Suprapubic skin (tissue), 4 donors: ENCODE measurements at regions not wholly inside any gene's neighbourhood (a gene's known extent, or its start where the extent isn't known, plus 50 kb on each side); places are given as distances from the start of the nearest gene placed in this dataset.

Experiments
- DNase-seq, 2 donors: peaks; one replicate each; pipeline ENCODE4 v3.0.0-alpha.2; 2019; ENCODE audit warnings: low spot score in 2 of 2
- H3K27ac ChIP-seq: fragments of 200-600 bp; sonication (generic); one replicate; pipeline ENCODE4 v1.5.1; 2019
- H3K27me3 ChIP-seq: fragments of 200-600 bp; sonication (generic); one replicate; pipeline ENCODE4 v1.5.1; 2019
- H3K36me3 ChIP-seq: fragments of 200-600 bp; sonication (generic); one replicate; pipeline ENCODE4 v1.5.1; 2019
- H3K4me1 ChIP-seq: fragments of 200-600 bp; sonication (generic); one replicate; pipeline ENCODE4 v1.5.1; 2019
- H3K4me3 ChIP-seq: fragments of 200-600 bp; sonication (generic); one replicate; pipeline ENCODE4 v1.5.1; 2019; ENCODE audit warnings: mild to moderate bottlenecking
- H3K9me3 ChIP-seq: fragments of 200-600 bp; sonication (generic); one replicate; pipeline ENCODE4 v1.5.1; 2019
- EP300 ChIP-seq: sonication (generic); formaldehyde crosslinking; IDR thresholded peaks from one replicate; pipeline ENCODE4 v1.6.1; 2017; ENCODE audit warnings: antibody characterized with exemption
- POLR2A ChIP-seq, 2 donors: fragments of 450-650 bp; IDR thresholded peaks; one replicate each; pipeline ENCODE4 v1.6.1; 2017; ENCODE audit warnings: antibody characterized with exemption in 2 of 2, mild to moderate bottlenecking in 2 of 2, moderate library complexity in 2 of 2
- POLR2AphosphoS5 ChIP-seq, 3 donors: sonication (generic); formaldehyde crosslinking; IDR thresholded peaks; one replicate each; pipeline ENCODE4 v1.6.1; 2017; ENCODE audit warnings: antibody characterized with exemption in 3 of 3
- WGBS: methylation state at CpG from one replicate; pipeline ENCODE4 v1.1.5; 2018; 5-methylcytosine and 5-hydroxymethylcytosine counted together
- TF ChIP-seq, protein P1 (sequence below), 2 donors: fragments of 200-600 bp in 1 of 2; fragments of 450-650 bp in 1 of 2; sonication (generic) in 1 of 2; IDR thresholded peaks; one replicate each; pipeline ENCODE4 v1.5.1; 2016 to 2019; ENCODE audit warnings: antibody characterized with exemption in 2 of 2, mild to moderate bottlenecking in 1 of 2, moderate library complexity in 1 of 2

DNA sequence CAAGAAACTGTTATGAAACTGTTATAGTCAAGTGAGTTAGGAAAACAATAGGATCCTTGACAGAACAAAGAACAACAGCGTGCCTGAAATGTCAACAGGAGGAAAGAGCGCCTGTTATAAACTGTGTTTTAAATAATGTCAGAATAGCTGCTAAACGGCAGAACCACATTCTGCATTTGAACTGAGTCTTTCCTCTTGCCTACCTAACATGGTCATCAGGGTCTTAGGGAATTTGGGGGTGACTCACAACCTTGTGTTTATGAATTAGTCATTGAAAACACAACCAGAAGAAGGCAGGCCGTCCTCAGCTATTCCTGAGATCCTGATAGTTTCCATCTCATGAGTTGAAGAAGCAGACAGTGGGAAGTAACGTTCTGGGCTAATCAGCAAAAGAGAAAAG, 222.0 kb upstream of the FN1 start:
- no peaks in the 10 kb centered on the region for H3K27me3 ChIP-seq
- TF ChIP-seq POLR2AphosphoS5 (IDR thresholded peaks at IDR 0.05) (no peak), POLR2A (IDR thresholded peaks at IDR 0.05) (no peak), EP300 (no peak)
- TF ChIP-seq, protein P1, sequence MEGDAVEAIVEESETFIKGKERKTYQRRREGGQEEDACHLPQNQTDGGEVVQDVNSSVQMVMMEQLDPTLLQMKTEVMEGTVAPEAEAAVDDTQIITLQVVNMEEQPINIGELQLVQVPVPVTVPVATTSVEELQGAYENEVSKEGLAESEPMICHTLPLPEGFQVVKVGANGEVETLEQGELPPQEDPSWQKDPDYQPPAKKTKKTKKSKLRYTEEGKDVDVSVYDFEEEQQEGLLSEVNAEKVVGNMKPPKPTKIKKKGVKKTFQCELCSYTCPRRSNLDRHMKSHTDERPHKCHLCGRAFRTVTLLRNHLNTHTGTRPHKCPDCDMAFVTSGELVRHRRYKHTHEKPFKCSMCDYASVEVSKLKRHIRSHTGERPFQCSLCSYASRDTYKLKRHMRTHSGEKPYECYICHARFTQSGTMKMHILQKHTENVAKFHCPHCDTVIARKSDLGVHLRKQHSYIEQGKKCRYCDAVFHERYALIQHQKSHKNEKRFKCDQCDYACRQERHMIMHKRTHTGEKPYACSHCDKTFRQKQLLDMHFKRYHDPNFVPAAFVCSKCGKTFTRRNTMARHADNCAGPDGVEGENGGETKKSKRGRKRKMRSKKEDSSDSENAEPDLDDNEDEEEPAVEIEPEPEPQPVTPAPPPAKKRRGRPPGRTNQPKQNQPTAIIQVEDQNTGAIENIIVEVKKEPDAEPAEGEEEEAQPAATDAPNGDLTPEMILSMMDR (IDR thresholded peaks at IDR 0.05): no peak
- DNase-seq: no peak
- no peaks in the 10 kb centered on the region for H3K9me3 ChIP-seq
- no peak overlapping the region for H3K4me3 ChIP-seq
- no peak overlapping the region for H3K27ac ChIP-seq
- 73% methylated on average over 5 of the region's 5 CpGs for WGBS
- no peaks in the 10 kb centered on the region for H3K4me1 ChIP-seq
- no peaks in the 10 kb centered on the region for H3K36me3 ChIP-seq

DNA sequence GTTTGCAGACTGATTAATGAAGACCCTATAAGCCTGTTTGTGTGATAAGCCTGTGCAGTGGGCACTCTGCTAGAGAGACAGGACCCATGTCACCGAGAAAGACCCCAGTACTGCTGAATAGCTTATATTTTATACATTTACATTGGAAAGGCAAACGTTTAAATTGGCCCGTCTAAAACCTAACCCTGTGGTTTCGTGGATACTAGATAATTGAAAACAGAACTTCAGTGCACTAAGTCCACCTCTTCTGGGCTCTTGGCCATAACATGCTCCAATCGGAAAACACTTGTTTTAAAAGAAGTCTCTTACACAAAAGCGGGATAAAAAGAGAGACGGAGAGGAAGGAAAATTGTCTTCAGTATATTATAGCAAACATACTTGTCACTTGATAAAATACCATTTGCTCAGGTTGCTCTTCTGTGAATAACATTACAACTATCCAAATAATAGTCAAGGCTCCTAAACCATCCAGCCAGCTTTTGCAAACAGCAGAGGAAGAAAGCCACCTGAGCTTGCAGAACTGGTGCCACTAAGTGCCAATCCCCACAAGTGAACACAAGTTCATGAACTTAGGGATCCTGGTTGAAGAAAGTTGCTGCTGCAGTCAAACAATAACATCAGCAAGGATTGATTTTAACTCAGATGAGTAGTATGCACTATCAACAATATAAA, 218.4 kb upstream of the FN1 start:
- H3K27ac ChIP-seq: no peak overlapping the region
- no peaks in the 10 kb centered on the region for H3K4me1 ChIP-seq
- H3K9me3 ChIP-seq: no peaks in the 10 kb centered on the region
- no peaks in the 10 kb centered on the region for H3K27me3 ChIP-seq
- no peak for DNase-seq
- no peak overlapping the region for H3K4me3 ChIP-seq
- 64% methylated on average over 7 of the region's 7 CpGs for WGBS
- TF ChIP-seq EP300: no peak
- TF ChIP-seq, protein P1 (IDR thresholded peaks at IDR 0.05): no peak
- TF ChIP-seq POLR2A (IDR thresholded peaks at IDR 0.05): no peak
- no peak for TF ChIP-seq POLR2AphosphoS5 (IDR thresholded peaks at IDR 0.05)
- no peaks in the 10 kb centered on the region for H3K36me3 ChIP-seq

DNA sequence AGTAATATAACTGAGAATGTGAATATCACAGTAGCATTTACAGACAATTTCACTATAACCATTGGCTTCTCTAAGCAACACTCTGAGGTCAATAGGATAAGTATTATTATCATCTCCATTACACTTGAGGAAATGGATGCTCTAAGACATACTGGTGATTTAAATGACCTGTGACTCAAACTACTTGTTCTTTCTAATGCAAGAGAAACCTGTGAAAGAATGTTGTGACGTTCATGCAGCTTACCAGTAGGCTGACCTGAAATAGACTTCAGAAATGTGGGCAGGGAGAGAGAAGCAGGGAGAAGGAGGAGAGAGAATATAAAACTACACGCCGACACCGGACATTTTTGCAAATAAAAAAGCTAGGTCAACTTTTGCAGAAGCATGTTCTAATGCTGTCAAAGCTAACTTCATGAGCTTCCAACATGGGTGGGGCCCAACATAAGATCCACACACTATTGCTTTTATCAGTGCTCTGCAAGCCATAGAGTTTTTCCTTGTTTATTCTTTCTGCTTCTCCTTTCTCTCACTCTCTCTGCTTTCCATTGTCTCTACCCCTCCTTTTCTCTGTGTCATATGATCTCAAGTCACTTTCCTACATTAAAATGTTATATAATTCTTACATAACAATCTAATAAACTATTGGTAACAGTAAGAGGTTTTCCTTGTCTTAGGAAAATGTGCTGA, 217.6 kb upstream of the FN1 start:
- 51% methylated on average over 4 of the region's 4 CpGs for WGBS
- no peak overlapping the region for H3K27ac ChIP-seq
- no peak for TF ChIP-seq POLR2A (IDR thresholded peaks at IDR 0.05)
- TF ChIP-seq, protein P1 (IDR thresholded peaks at IDR 0.05): no peak
- TF ChIP-seq EP300: no peak

DNA sequence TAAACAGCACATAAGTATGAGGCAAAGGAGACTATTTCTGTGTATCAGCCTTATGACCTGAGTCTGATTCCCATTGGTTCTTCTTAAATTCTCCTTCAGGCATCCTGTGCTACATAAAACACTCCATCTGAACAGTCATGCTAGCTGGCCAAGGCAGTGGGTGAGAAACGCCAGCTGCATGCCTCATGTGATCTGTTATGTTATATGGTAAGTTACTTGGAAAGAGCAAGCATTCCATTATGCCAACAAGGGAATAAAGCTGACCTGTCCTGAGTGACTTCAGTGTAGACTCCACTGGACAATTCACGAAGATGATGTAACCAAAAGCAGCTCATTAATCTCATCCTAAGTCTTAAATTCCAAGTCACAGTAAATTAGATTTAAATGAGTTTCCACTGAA, 216.5 kb upstream of the FN1 start:
- Histone ChIP-seq H3K36me3 (no peaks in the 10 kb centered on the region), H3K27ac (no peak overlapping the region), H3K27me3 (no peaks in the 10 kb centered on the region), H3K4me3 (no peak overlapping the region), H3K4me1 (no peaks in the 10 kb centered on the region), H3K9me3 (no peaks in the 10 kb centered on the region)
- 76% methylated on average over 2 of the region's 2 CpGs for WGBS
- TF ChIP-seq POLR2A (IDR thresholded peaks at IDR 0.05): no peak
- no peak for TF ChIP-seq EP300
- TF ChIP-seq, protein P1 (IDR thresholded peaks at IDR 0.05): no peak
- no peak for TF ChIP-seq POLR2AphosphoS5 (IDR thresholded peaks at IDR 0.05)
- DNase-seq: no peak

More for the DNA sequence above, 217.6 kb upstream of the FN1 start:
- no peak for DNase-seq
- no peaks in the 10 kb centered on the region for H3K36me3 ChIP-seq
- H3K4me3 ChIP-seq: no peak overlapping the region
- H3K4me1 ChIP-seq: no peaks in the 10 kb centered on the region
- H3K27me3 ChIP-seq: no peaks in the 10 kb centered on the region
- no peaks in the 10 kb centered on the region for H3K9me3 ChIP-seq

DNA sequence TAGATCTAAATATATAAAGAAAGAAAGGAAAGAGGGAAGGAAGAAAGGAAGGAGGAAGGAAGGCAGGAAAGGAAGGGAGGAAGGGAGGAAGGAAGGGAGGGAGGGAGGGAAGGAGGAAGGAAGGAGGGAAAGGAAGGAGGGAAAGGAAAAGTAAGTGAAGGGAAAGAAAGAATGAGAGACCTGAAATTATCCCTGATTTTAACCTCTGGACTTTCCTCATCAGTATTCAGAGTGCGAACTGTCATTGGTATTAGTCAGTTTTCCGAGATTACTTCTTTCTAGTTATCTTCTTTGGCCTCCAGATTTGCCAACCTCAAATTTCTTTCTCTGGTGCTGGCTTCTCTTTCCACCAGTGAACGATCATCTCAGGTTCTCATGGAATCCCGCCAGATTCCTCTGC, 215.5 kb upstream of the FN1 start:
- WGBS: 94% methylated on average over 4 of the region's 4 CpGs
- Histone ChIP-seq H3K4me3 (no peak overlapping the region), H3K4me1 (no peaks in the 10 kb centered on the region), H3K27ac (no peak overlapping the region), H3K9me3 (no peaks in the 10 kb centered on the region), H3K36me3 (no peaks in the 10 kb centered on the region), H3K27me3 (no peaks in the 10 kb centered on the region)
- DNase-seq: no peak
- TF ChIP-seq POLR2A (IDR thresholded peaks at IDR 0.05): no peak
- TF ChIP-seq POLR2AphosphoS5 (IDR thresholded peaks at IDR 0.05): no peak
- TF ChIP-seq EP300: no peak
- TF ChIP-seq, protein P1 (IDR thresholded peaks at IDR 0.05): no peak
